Gastrocnemius medialis (tissue), 4 donors: ENCODE measurements at regions not wholly inside any gene's neighbourhood (a gene's known extent, or its start where the extent isn't known, plus 50 kb on each side); places are given as distances from the start of the nearest gene placed in this dataset.

Experiments
- ATAC-seq, 2 donors: fragments of 150-250 bp; one replicate each; pipeline ENCODE4 v1.9.1; 2016
- DNase-seq, 2 donors: peaks; one replicate each; pipeline ENCODE4 v3.0.0-alpha.2; 2019
- H3K27ac ChIP-seq, 4 donors: fragments of 200-600 bp; sonication (generic); 1 replicate in 1 of 4; 2 replicates in 3 of 4; pipeline ENCODE4 v1.5.1; 2016 to 2018; ENCODE audit warnings: mild to moderate bottlenecking in 2 of 4, moderate library complexity in 1 of 4
- H3K27me3 ChIP-seq, 3 donors: fragments of 200-600 bp; sonication (generic) in 2 of 3; 1 replicate in 1 of 3; 2 replicates in 2 of 3; pipeline versions ENCODE4 v1.5.1 to v1.6.0; 2016 to 2019; ENCODE audit warnings: mild to moderate bottlenecking in 1 of 3, moderate library complexity in 1 of 3
- H3K36me3 ChIP-seq, 2 donors: fragments of 200-600 bp; sonication (generic) in 1 of 2; one replicate each; pipeline ENCODE4 v1.5.1; 2017 to 2018
- H3K4me1 ChIP-seq, 2 donors: fragments of 200-600 bp; sonication (generic) in 1 of 2; one replicate each; pipeline ENCODE4 v1.5.1; 2016 to 2017; ENCODE audit warnings: mild to moderate bottlenecking in 2 of 2
- H3K4me3 ChIP-seq, 4 donors: fragments of 200-600 bp; sonication (generic) in 3 of 4; 1 replicate in 1 of 4; 2 replicates in 3 of 4; pipeline ENCODE4 v1.5.1; 2016 to 2019; ENCODE audit warnings: mild to moderate bottlenecking in 2 of 4
- H3K9me3 ChIP-seq, 3 donors: fragments of 200-600 bp; sonication (generic) in 2 of 3; 1 replicate in 1 of 3; 2 replicates in 2 of 3; pipeline ENCODE4 v1.5.1; 2016 to 2019
- CTCF ChIP-seq, 5 experiments: fragments of 450-650 bp in 3 of 5; fragments of 200-600 bp in 2 of 5; sonication (generic) in 2 of 5; IDR thresholded peaks in 4 of 5; conservative IDR thresholded peaks in 1 of 5; 1 replicate in 4 of 5; 2 replicates in 1 of 5; pipeline ENCODE4 v1.5.1; 2016 to 2019; ENCODE audit warnings: antibody characterized with exemption in 5 of 5, mild to moderate bottlenecking in 3 of 5, moderate library complexity in 3 of 5
- POLR2A ChIP-seq, 2 donors: fragments of 450-650 bp; IDR thresholded peaks; one replicate each; pipeline ENCODE4 v1.6.1; 2017; ENCODE audit warnings: antibody characterized with exemption in 2 of 2, mild to moderate bottlenecking in 2 of 2, moderate library complexity in 2 of 2
- in situ Hi-C, 4 donors: fragments of 200-750 bp; cut with MboI; loops; one replicate each; pipeline versions ENCODE4 v1.15.0 to v1.8.0; 2017; ENCODE audit warnings: low sequenced_read_pairs in 4 of 4
- intact Hi-C: fragments of 100-400 bp; cut with DNase I; formaldehyde crosslinking; loops from one replicate; pipeline ENCODE4 v1.15.1; 2023; ENCODE audit warnings: low total_unique reads

GRCh38 chr6:169109411-169110220 lies 144.0 kb downstream of the THBS2 start:
- Histone ChIP-seq H3K36me3 (no peaks in the 10 kb centered on the region), H3K4me1 (no peaks in the 10 kb centered on the region), H3K9me3 (no peaks in the 10 kb centered on the region), H3K4me3 (no peak overlapping the region), H3K27ac (no peak overlapping the region), H3K27me3 (no peaks in the 10 kb centered on the region)
- in situ Hi-C loops (no loop called here), intact Hi-C loops (no loop called here)
- DNase-seq (no peak), ATAC-seq (no peak)
- TF ChIP-seq POLR2A (IDR thresholded peaks at IDR 0.05) (no peak), CTCF (IDR thresholded peaks at IDR 0.05 in 4 of 5, conservative IDR thresholded peaks at IDR 0.05 in 1 of 5) (no peak)

GRCh38 chr6:169108753-169109152 lies 144.9 kb downstream of the THBS2 start:
- TF ChIP-seq CTCF (IDR thresholded peaks at IDR 0.05 in 4 of 5, conservative IDR thresholded peaks at IDR 0.05 in 1 of 5) (no peak), POLR2A (IDR thresholded peaks at IDR 0.05) (no peak)
- no peaks in the 10 kb centered on the region for H3K4me1 ChIP-seq
- H3K4me3 ChIP-seq: no peak overlapping the region
- H3K9me3 ChIP-seq: no peaks in the 10 kb centered on the region
- no peaks in the 10 kb centered on the region for H3K36me3 ChIP-seq
- no peak overlapping the region for H3K27ac ChIP-seq
- DNase-seq (no peak), ATAC-seq (no peak)
- intact Hi-C loops: no loop called here
- in situ Hi-C loops: no loop called here
- H3K27me3 ChIP-seq: no peaks in the 10 kb centered on the region

GRCh38 chr6:169106176-169106575 lies 147.5 kb downstream of the THBS2 start:
- ATAC-seq: no peak
- no peak for DNase-seq
- in situ Hi-C loops: no loop called here

GRCh38 chr6:169101981-169102380 lies 151.7 kb downstream of the THBS2 start:
- no peak for DNase-seq
- Histone ChIP-seq H3K36me3 (no peaks in the 10 kb centered on the region), H3K27me3 (no peaks in the 10 kb centered on the region), H3K27ac (no peak overlapping the region), H3K9me3 (no peaks in the 10 kb centered on the region), H3K4me1 (no peaks in the 10 kb centered on the region), H3K4me3 (no peak overlapping the region)
- intact Hi-C loops: no loop called here
- in situ Hi-C loops: no loop called here
- no peak for TF ChIP-seq CTCF (IDR thresholded peaks at IDR 0.05 in 4 of 5, conservative IDR thresholded peaks at IDR 0.05 in 1 of 5)
- no peak for TF ChIP-seq POLR2A (IDR thresholded peaks at IDR 0.05)
- no peak for ATAC-seq

More at GRCh38 chr6:169106176-169106575, 147.5 kb downstream of the THBS2 start:
- Histone ChIP-seq H3K9me3 (no peaks in the 10 kb centered on the region), H3K27me3 (no peaks in the 10 kb centered on the region), H3K4me1 (no peaks in the 10 kb centered on the region), H3K36me3 (no peaks in the 10 kb centered on the region), H3K4me3 (no peak overlapping the region), H3K27ac (no peak overlapping the region)
- intact Hi-C loops: no loop called here
- TF ChIP-seq POLR2A (IDR thresholded peaks at IDR 0.05) (no peak), CTCF (IDR thresholded peaks at IDR 0.05 in 4 of 5, conservative IDR thresholded peaks at IDR 0.05 in 1 of 5) (no peak)
